Calu3 (cell line): ENCODE measurements at regions not wholly inside any gene's neighbourhood (a gene's known extent, or its start where the extent isn't known, plus 50 kb on each side); places are given as distances from the start of the nearest gene placed in this dataset.

Experiments used
- BruUV-seq: library from RNA; stranded (reverse); fragments of 400-500 nt; replicated peaks from 2 replicates; lab custom pipeline; 2021; lab: Mats Ljungman, UMichigan
- CTCF ChIA-PET: fragments of 300-600 bp; sonication (Branson Sonifier 250); formaldehyde crosslinking; loops from one replicate; lab custom pipeline; 2022; ENCODE audit warnings: antibody characterized with exemption; lab: Charles Lee
- DNase-seq: peaks from one replicate; pipeline ENCODE4 v3.0.0; 2022
- H3K27ac Mint-ChIP-seq: one replicate; pipeline ENCODE4 v1.8.0; 2022; ENCODE audit warnings: mixed read lengths; ENCODE audit not compliant: unreplicated experiment
- H3K27me3 Mint-ChIP-seq: one replicate; pipeline ENCODE4 v1.8.0; 2022; ENCODE audit warnings: mixed read lengths; ENCODE audit not compliant: unreplicated experiment
- H3K36me3 Mint-ChIP-seq: one replicate; pipeline ENCODE4 v1.8.0; 2022; ENCODE audit warnings: mild to moderate bottlenecking, moderate library complexity, mixed read lengths; ENCODE audit not compliant: insufficient read depth, unreplicated experiment
- H3K4me1 Mint-ChIP-seq: one replicate; pipeline ENCODE4 v1.8.0; 2022; ENCODE audit warnings: mild to moderate bottlenecking, low read depth, mixed read lengths; ENCODE audit not compliant: unreplicated experiment
- H3K4me3 Mint-ChIP-seq: one replicate; pipeline ENCODE4 v1.8.0; 2022; ENCODE audit warnings: mild to moderate bottlenecking, low read depth, moderate library complexity, mixed read lengths; ENCODE audit not compliant: unreplicated experiment
- H3K9me3 Mint-ChIP-seq: one replicate; pipeline ENCODE4 v1.8.0; 2022; ENCODE audit warnings: low read depth, mixed read lengths; ENCODE audit not compliant: unreplicated experiment
- CTCF ChIP-seq: fragments of 200-600 bp; IDR thresholded peaks from one replicate; pipeline ENCODE4 v1.8.0; 2022; ENCODE audit warnings: antibody characterized with exemption; ENCODE audit not compliant: unreplicated experiment
- intact Hi-C: fragments of 100-400 bp; cut with micrococcal nuclease; formaldehyde crosslinking; loops from one replicate; pipeline ENCODE4 v1.10.0; 2022; ENCODE audit not compliant: unreplicated experiment

- intact Hi-C loops = loop anchor here (10.0 kb wide), 1 partner anchor 138 kb away; no protein-coding TSS in a partner anchor
- CTCF ChIA-PET = no interaction called here
Observed at GRCh38 chr20:7716286-7716972, 223.8 kb downstream of the HAO1 start.

GRCh38 chr20:7722564-7722963 lies 217.7 kb downstream of the HAO1 start:
- BruUV-seq = no TSS peak
- Mint-ChIP-seq H3K9me3 (no peaks in the 10 kb centered on the region), H3K27me3 (no peaks in the 10 kb centered on the region), H3K4me1 (no peaks in the 10 kb centered on the region), H3K27ac (no peak overlapping the region), H3K4me3 (no peak overlapping the region), H3K36me3 (no peaks in the 10 kb centered on the region)
- no peak for DNase-seq
- intact Hi-C loops = no loop called here
- no peak for TF ChIP-seq CTCF
- CTCF ChIA-PET = no interaction called here

More at GRCh38 chr20:7716286-7716972, 223.8 kb downstream of the HAO1 start:
- H3K27ac Mint-ChIP-seq = no peak overlapping the region
- DNase-seq = no peak
- no peaks in the 10 kb centered on the region for H3K9me3 Mint-ChIP-seq
- TF ChIP-seq CTCF = no peak
- no peaks in the 10 kb centered on the region for H3K36me3 Mint-ChIP-seq
- no TSS peak for BruUV-seq
- H3K4me3 Mint-ChIP-seq = no peak overlapping the region
- no peaks in the 10 kb centered on the region for H3K27me3 Mint-ChIP-seq
- no peaks in the 10 kb centered on the region for H3K4me1 Mint-ChIP-seq

- H3K27me3 Mint-ChIP-seq = no peaks in the 10 kb centered on the region
- TF ChIP-seq CTCF = no peak
- H3K4me3 Mint-ChIP-seq = no peak overlapping the region
- no TSS peak for BruUV-seq
- H3K4me1 Mint-ChIP-seq = no peaks in the 10 kb centered on the region
- intact Hi-C loops = no loop called here
- CTCF ChIA-PET = no interaction called here
- no peaks in the 10 kb centered on the region for H3K36me3 Mint-ChIP-seq
- no peak overlapping the region for H3K27ac Mint-ChIP-seq
- no peaks in the 10 kb centered on the region for H3K9me3 Mint-ChIP-seq
- no peak for DNase-seq
Observed at GRCh38 chr20:7723284-7723683, 217.0 kb downstream of the HAO1 start.

GRCh38 chr20:7728338-7728737 lies 211.9 kb downstream of the HAO1 start:
- H3K27ac Mint-ChIP-seq = no peak overlapping the region
- H3K36me3 Mint-ChIP-seq = no peaks in the 10 kb centered on the region
- no peak for TF ChIP-seq CTCF
- no peaks in the 10 kb centered on the region for H3K27me3 Mint-ChIP-seq
- CTCF ChIA-PET = no interaction called here
- no peaks in the 10 kb centered on the region for H3K9me3 Mint-ChIP-seq
- no TSS peak for BruUV-seq
- H3K4me1 Mint-ChIP-seq = no peaks in the 10 kb centered on the region
- no peak overlapping the region for H3K4me3 Mint-ChIP-seq
- DNase-seq = no peak
- intact Hi-C loops = no loop called here
